ENCODE measurements at regions not wholly inside any gene's neighbourhood (a gene's known extent, or its start where the extent isn't known, plus 50 kb on each side); places are given as distances from the start of the nearest gene placed in this dataset.
"Not testable (repeated sequence)": the region's sequence is repeated elsewhere in the genome, so short reads cannot be mapped to it uniquely, and the experiment has no call there.

DNA sequence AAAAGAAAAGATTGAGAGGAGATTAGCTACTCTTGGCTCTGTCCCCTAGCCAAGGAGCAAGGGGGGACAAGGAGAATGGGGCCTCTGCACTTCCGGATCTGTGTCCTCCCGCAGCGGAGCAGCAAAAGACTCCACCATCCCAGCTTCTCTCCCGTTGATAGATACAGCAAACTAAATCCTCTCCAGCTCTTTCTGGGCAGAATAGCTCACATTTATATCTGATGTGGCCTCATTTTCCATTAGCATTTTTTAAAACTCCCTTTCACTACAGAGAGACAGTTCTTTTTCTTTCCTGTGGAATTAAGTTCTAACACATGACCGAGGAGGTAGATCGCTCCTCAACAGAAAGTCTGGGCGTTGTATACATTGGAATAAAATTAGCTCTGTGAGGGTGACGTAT, 260.9 kb upstream of the SOX4 start:
- in situ Hi-C loops (cut with HindIII; ENCODE audit: low sequenced_read_pairs): no loop called here

DNA sequence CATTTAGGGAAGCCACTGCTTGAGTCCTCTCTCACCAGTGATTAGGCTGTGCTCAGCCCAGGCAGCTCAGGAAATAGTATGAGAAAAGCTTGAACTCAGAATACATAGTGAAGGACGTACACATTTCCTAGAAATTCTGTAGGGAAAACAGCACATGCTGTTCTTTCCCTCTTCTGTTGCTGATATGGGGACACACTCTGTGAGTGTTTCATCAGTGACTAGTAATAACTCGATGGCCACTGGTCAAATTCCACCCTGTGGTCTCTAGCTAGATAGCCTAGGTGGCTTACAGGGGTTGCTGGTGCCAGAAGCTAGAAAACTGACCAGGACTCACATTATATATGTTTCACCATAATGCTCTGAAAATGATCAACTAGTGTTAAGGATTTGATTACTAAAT, 259.8 kb upstream of the SOX4 start:
- in situ Hi-C loops (cut with HindIII; ENCODE audit: low sequenced_read_pairs): no loop called here

DNA sequence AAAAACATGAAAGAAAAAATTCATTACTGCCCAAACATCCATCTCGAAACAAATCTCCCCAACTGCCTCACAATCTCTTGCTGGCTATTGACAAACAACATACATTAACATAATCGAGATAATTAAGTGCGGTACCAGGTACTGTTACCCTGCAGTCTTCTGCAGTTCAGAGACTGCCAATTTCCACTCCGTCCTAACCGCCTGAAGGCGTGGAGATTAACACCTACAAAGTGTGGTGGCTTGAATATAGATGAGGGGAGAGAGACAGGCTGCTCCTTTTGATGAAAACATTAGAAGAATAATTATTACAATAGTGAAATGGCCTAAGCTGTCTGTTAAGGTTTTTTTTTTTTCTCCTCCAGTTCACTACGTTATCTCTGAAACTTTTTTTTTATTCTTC, 258.9 kb upstream of the SOX4 start:
- in situ Hi-C loops (cut with HindIII; ENCODE audit: low sequenced_read_pairs): no loop called here

- in situ Hi-C loops (cut with HindIII; ENCODE audit: low sequenced_read_pairs): no loop called here
Measured at GRCh38 chr6:21335591-21335990, 258.0 kb upstream of the SOX4 start.

DNA sequence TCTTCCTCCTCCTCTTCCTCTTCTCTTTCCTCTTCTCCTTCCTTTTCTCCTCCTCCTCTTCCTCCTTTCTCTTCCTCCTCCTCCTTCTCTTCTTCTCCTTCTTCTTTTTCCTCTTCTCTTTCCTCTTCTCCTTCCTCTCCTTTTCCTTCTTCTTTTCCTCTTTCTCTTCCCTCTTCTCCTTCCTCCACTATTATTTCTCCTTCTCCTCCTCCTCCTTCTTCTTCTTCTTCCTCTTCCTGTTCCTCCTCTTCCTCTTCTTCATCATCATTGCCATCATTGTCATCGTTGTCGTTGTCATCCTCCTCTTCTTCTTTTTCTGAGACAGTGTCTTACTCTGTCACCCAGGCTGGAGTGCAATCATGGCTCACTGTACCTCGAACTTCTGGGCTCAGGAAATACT, 256.3 kb upstream of the SOX4 start:
- in situ Hi-C loops (cut with HindIII; ENCODE audit: low sequenced_read_pairs): no loop called here

DNA sequence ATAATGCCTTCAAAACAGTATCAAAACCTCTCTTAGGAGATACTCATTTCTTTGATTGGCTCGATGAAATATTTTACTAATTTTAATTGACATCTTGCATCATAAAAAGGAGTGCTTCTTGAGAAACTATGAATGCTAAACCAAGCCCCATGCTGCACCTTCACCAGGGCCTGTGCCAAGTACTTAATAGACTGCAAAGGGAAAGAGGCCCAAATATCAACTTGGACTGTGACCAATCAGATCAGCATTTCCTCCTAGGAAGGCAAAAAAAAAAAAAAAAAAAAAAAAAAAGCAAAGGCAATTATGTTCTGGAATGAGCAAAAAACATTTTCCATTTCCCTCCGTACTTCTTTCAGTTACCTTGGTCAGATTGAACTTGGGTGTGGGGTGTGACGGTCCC, 253.0 kb upstream of the SOX4 start:
- in situ Hi-C loops (cut with HindIII; ENCODE audit: low sequenced_read_pairs): no loop called here

GRCh38 chr6:21341910-21342309, 251.6 kb upstream of the SOX4 start:
- in situ Hi-C loops (cut with HindIII; ENCODE audit: low sequenced_read_pairs): no loop called here

- in situ Hi-C loops (cut with HindIII; ENCODE audit: low sequenced_read_pairs): no loop called here
Measured at GRCh38 chr6:21342501-21342900, 251.1 kb upstream of the SOX4 start.

- in situ Hi-C loops (cut with HindIII; ENCODE audit: low sequenced_read_pairs): not testable (repeated sequence)
Measured at GRCh38 chr6:21345704-21346103, 247.8 kb upstream of the SOX4 start.

GRCh38 chr6:21348146-21348503, 245.4 kb upstream of the SOX4 start:
- in situ Hi-C loops (cut with HindIII; ENCODE audit: low sequenced_read_pairs): no loop called here

DNA sequence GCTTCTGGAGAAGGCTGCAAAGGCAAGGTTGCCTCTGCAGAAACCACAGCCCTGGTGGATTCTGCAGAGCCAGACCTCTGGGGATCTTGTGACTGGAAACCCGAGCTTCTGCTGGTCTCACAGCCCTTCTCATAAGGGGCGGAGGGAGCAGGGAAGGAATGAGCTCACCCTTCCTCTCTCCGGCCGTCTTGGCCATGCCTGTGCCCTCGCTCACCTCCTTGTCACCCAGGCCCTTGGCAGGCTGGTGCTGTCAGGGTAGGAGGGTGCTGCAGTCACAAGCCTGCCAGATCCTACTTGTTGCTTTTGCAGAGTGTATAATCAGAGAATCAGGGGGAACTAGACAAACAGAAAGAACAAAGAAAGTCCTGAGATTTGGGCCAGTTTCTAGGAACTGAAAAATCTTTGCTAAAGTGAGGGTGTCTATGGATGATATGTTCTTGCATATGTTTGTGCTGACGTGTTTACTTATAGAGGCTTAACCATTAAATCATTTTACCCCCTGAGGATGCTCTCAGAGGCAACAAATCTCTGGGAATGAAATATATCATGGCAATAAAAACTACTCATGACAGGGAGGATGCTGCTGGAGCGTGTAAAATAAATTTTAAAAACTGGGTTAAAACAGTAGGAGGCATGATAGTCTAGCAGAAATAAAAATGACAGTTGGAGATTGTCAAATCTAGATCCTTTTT, 244.9 kb upstream of the SOX4 start:
- in situ Hi-C loops (cut with HindIII; ENCODE audit: low sequenced_read_pairs): no loop called here

DNA sequence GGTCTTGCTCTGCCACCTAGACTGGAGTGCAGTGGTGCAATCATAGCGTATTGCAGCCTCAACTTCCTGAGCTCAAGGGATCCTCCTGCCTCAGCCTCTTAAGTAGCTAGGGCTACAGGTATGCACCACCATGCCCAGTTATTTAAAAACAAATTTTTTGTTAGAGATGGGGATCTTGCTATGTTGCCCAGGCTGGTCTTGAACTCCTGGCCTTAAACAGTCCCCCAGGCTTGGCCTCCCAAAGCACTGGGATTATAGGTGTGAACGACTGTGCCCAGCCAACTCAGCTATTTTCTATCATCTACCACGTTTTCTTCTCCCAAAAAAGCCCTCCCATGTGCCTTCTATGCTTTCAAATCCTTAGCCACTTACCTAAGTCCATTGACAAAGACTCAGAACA, 243.7 kb upstream of the SOX4 start:
- in situ Hi-C loops (cut with HindIII; ENCODE audit: low sequenced_read_pairs): no loop called here

GRCh38 chr6:21350926-21351325, 242.6 kb upstream of the SOX4 start:
- in situ Hi-C loops (cut with HindIII; ENCODE audit: low sequenced_read_pairs): no loop called here

DNA sequence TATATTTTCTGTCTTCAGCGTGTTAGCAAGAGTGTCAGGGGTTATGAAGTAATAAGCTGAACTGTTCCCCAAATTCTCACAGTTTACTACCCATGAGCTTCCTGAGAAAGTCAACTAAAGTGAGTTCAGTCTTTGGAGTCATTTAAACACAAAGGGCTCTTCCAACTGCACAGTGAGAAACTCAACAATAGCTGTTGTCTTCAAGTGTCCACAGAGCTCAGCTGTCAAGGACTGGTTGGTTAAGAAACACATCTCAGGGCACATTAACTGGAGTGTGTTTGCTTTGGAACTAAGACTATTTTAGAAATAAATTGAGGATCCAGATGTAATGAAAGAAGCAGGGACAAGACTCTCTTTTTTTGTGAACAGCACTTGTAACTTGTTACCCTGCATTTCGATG, 241.4 kb upstream of the SOX4 start:
- in situ Hi-C loops (cut with HindIII; ENCODE audit: low sequenced_read_pairs): no loop called here

- in situ Hi-C loops (cut with HindIII; ENCODE audit: low sequenced_read_pairs): no loop called here
Measured at GRCh38 chr6:21354805-21355238, 238.7 kb upstream of the SOX4 start.

- in situ Hi-C loops (cut with HindIII; ENCODE audit: low sequenced_read_pairs): no loop called here
Measured at GRCh38 chr6:21355638-21356037, 237.9 kb upstream of the SOX4 start.

DNA sequence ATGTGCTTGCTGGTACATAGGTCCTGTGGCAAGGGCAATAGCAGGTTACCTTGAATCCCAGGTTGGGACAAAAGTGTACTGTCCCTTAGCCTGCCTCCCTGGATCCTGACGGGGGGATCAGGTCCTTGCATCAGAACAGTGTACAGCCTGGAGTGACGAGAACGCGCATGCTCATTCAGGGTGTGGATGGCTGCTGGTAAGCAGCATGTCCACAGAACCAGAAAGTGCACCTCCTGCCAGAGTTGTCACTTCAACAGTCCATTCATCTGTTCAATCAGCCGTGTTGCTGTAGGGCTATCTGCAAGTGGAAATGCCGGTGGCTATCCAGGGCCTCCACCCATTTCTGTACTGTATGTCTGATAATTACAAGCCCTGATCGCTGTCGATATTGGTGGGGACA, 236.3 kb upstream of the SOX4 start:
- in situ Hi-C loops (cut with HindIII; ENCODE audit: low sequenced_read_pairs): no loop called here

GRCh38 chr6:21359926-21360325, 233.6 kb upstream of the SOX4 start:
- in situ Hi-C loops (cut with HindIII; ENCODE audit: low sequenced_read_pairs): no loop called here

GRCh38 chr6:21360336-21360735, 233.2 kb upstream of the SOX4 start:
- in situ Hi-C loops (cut with HindIII; ENCODE audit: low sequenced_read_pairs): no loop called here

- in situ Hi-C loops (cut with HindIII; ENCODE audit: low sequenced_read_pairs): no loop called here
Measured at GRCh38 chr6:21367148-21367547, 226.4 kb upstream of the SOX4 start.

DNA sequence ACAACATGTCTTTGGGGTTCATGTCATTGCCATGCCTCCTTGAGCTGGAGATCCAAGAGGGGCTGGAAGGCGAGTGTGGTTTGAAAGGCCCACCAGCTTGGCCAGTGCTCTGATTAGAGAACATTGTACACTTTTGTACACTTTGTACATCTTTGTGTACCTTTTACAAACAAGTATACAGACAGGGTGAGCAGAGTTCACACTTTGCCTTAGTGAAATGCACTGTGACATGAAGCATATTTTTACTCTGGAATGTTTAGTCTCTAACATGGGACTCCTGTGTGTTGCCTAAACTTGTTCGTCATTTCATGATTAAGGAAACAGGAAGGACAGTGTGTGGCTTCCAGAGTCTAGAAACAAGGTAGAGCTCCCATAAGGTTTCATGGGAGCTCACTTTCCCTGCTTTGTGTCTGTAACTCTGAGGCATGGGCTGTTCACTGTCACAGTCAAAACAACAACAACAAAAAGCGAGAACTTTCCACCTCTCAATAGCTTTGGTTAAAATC, 225.8 kb upstream of the SOX4 start:
- in situ Hi-C loops (cut with HindIII; ENCODE audit: low sequenced_read_pairs): no loop called here

GRCh38 chr6:21371061-21371460, 222.5 kb upstream of the SOX4 start:
- in situ Hi-C loops (cut with HindIII; ENCODE audit: low sequenced_read_pairs): no loop called here

DNA sequence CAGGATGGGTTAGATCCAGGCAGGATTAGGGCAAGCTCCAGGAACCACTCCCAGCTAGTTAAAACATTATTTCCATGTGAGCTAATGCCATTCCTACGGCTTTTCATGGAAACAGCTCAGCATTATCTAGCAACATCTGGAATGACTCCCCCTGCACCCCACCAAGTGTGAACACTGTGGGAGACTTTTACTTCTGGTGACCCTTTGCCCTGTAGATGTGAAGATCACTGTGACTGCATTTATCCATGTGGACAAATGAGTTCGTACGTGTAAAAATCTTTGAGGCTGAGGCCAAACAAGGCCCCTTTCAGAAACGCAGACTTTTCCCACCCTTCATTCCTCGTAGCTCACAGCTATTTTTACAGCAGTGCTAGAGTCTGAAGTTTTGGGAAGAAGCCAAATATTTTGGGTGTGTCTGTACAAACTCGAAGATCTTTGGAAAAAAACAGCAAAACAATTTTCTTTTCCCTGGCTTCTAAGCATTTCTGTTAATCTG, 221.8 kb upstream of the SOX4 start:
- in situ Hi-C loops (cut with HindIII; ENCODE audit: low sequenced_read_pairs): no loop called here

Measured in endothelial cell of hepatic sinusoid (primary cell).